HCT116 (cell line): ENCODE measurements at regions not wholly inside any gene's neighbourhood (a gene's known extent, or its start where the extent isn't known, plus 50 kb on each side); places are given as distances from the start of the nearest gene placed in this dataset.

Experiments used
- ATAC-seq: fragments of 200-7000 bp; cut with Tn5 transposase; 2 replicates; pipeline ENCODE4 v1.9.1; 2020; ENCODE audit warnings: mild to moderate bottlenecking, moderate library complexity
- BruUV-seq: library from RNA; stranded (reverse); fragments of 400-500 nt; replicated peaks from 2 replicates; lab custom pipeline; 2021; lab: Mats Ljungman, UMichigan
- CTCF ChIA-PET: fragments of 300-600 bp; sonication (Branson Sonifier 250); formaldehyde crosslinking; loops from one replicate; lab custom pipeline; 2021; ENCODE audit warnings: antibody characterized with exemption; lab: Charles Lee
- POLR2A ChIA-PET: fragments of 300-600, 350-600 bp; sonication (Branson Sonifier 250); formaldehyde crosslinking; loops from one replicate; lab custom pipeline; 2021; ENCODE audit warnings: antibody characterized with exemption; lab: Charles Lee
- RAD21 ChIA-PET, 2 experiments: fragments of 300-600 bp; sonication (Branson Sonifier 250); formaldehyde crosslinking; loops; one replicate each; lab custom pipeline; 2023; ENCODE audit warnings: low total read pairs in 2 of 2; ENCODE audit not compliant: uncharacterized antibody in 2 of 2, unreplicated experiment in 2 of 2, low non-redundant PET in 1 of 2; lab: Charles Lee
- DNase-seq: peaks from one replicate; pipeline ENCODE4 v3.0.0-alpha.2; 2010; ENCODE audit warnings: low read depth, low spot score
- H2AFZ ChIP-seq: fragments of 200-600 bp; shearing (Covaris generic), sonication (generic); 2 replicates; pipeline ENCODE4 v1.6.1; 2017; ENCODE audit warnings: low read depth, mixed run types, mixed read lengths, antibody characterized with exemption, low read length; ENCODE audit not compliant: poor library complexity, severe bottlenecking
- H3K27ac ChIP-seq: 2 replicates; pipeline ENCODE4 v1.5.1; 2012; ENCODE audit warnings: low read depth, low read length
- H3K27me3 ChIP-seq: fragments of 200-600 bp; sonication (generic); 2 replicates; pipeline ENCODE4 v1.6.1; 2016; ENCODE audit warnings: mixed run types, low read length, mixed read lengths; ENCODE audit not compliant: insufficient read depth
- H3K36me3 ChIP-seq, 2 experiments: fragments of 200-500 bp in 1 of 2; fragments of 200-600 bp in 1 of 2; sonication (Bioruptor generic) in 1 of 2; sonication (generic) in 1 of 2; 2 replicates each; pipeline versions ENCODE4 v1.5.1 to v1.6.1; 2014 to 2016; ENCODE audit warnings: low read length in 2 of 2, inconsistent platforms in 1 of 2, mixed read lengths in 1 of 2, mixed run types in 1 of 2; ENCODE audit not compliant: insufficient read depth in 2 of 2, control insufficient read depth in 1 of 2
- H3K4me1 ChIP-seq, 2 experiments: fragments of 200-600 bp in 1 of 2; sonication (generic) in 1 of 2; 2 replicates each; pipeline versions ENCODE4 v1.5.1 to v1.6.1; 2012 to 2017; ENCODE audit warnings: low read length in 2 of 2, inconsistent platforms in 1 of 2, mild to moderate bottlenecking in 1 of 2, mixed read lengths in 1 of 2, mixed run types in 1 of 2, moderate library complexity in 1 of 2; ENCODE audit not compliant: insufficient read depth in 2 of 2, control insufficient read depth in 1 of 2
- H3K4me2 ChIP-seq: fragments of 200-600 bp; sonication (generic); 2 replicates; pipeline ENCODE4 v1.6.1; 2017; ENCODE audit warnings: mixed run types, low read length, mixed read lengths
- H3K4me3 ChIP-seq, 2 experiments: fragments of 200-600 bp in 1 of 2; sonication (generic) in 1 of 2; replicated peaks in 1 of 2; 2 replicates each; pipeline ENCODE4 v1.5.1; 2011 to 2016; ENCODE audit warnings: low read length in 2 of 2, control low read depth in 1 of 2, low read depth in 1 of 2, mild to moderate bottlenecking in 1 of 2, mixed read lengths in 1 of 2, mixed run types in 1 of 2
- H3K79me2 ChIP-seq: fragments of 200-600 bp; sonication (generic); 2 replicates; pipeline ENCODE4 v1.6.1; 2017; ENCODE audit warnings: mild to moderate bottlenecking, mixed run types, low read length, moderate library complexity, mixed read lengths; ENCODE audit not compliant: insufficient read depth
- H3K9ac ChIP-seq: fragments of 200-600 bp; sonication (generic); 2 replicates; pipeline ENCODE4 v1.6.1; 2016; ENCODE audit warnings: low read length, mixed read lengths
- H3K9me2 ChIP-seq: fragments of 200-600 bp; sonication (generic), shearing (Covaris generic); 2 replicates; pipeline ENCODE4 v1.6.1; 2017; ENCODE audit warnings: mixed run types, mild to moderate bottlenecking, moderate library complexity; ENCODE audit not compliant: insufficient read depth
- H3K9me3 ChIP-seq, 2 experiments: fragments of 200-500 bp in 1 of 2; fragments of 200-600 bp in 1 of 2; sonication (Bioruptor generic) in 1 of 2; sonication (generic) in 1 of 2; 2 replicates each; pipeline ENCODE4 v1.6.1; 2014 to 2017; ENCODE audit warnings: low read length in 2 of 2, mixed read lengths in 2 of 2, inconsistent platforms in 1 of 2, low read depth in 1 of 2, mild to moderate bottlenecking in 1 of 2, mixed run types in 1 of 2, moderate library complexity in 1 of 2; ENCODE audit not compliant: control insufficient read depth in 1 of 2, insufficient read depth in 1 of 2
- H4K20me1 ChIP-seq: fragments of 200-600 bp; sonication (generic), shearing (Covaris generic); 2 replicates; pipeline ENCODE4 v1.6.1; 2017; ENCODE audit warnings: mixed run types, mild to moderate bottlenecking, moderate library complexity; ENCODE audit not compliant: insufficient read depth
- ATF3 ChIP-seq: IDR thresholded peaks from 2 replicates; pipeline ENCODE4 v1.6.1; 2012
- EGR1 ChIP-seq: IDR thresholded peaks from 2 replicates; pipeline ENCODE4 v1.6.1; 2012; ENCODE audit warnings: low read depth
- ELF1 ChIP-seq: IDR thresholded peaks from 2 replicates; pipeline ENCODE4 v1.6.1; 2012; ENCODE audit warnings: low read depth, borderline replicate concordance
- EZH2 ChIP-seq: fragments of 200-600 bp; sonication (generic); IDR thresholded peaks from 2 replicates; pipeline ENCODE4 v1.6.1; 2017; ENCODE audit warnings: antibody characterized with exemption, mixed run types
- EZH2phosphoT487 ChIP-seq: fragments of 200-600 bp; IDR thresholded peaks from 2 replicates; pipeline ENCODE4 v1.6.1; 2018; ENCODE audit warnings: antibody characterized with exemption, borderline replicate concordance
- FOSL1 ChIP-seq: IDR thresholded peaks from 2 replicates; pipeline ENCODE4 v1.6.1; 2012; ENCODE audit warnings: low read depth
- JUND ChIP-seq: IDR thresholded peaks from 2 replicates; pipeline ENCODE4 v1.6.1; 2012
- MAX ChIP-seq: IDR thresholded peaks from 2 replicates; pipeline ENCODE4 v1.6.1; 2012
- POLR2AphosphoS5 ChIP-seq: IDR thresholded peaks from 2 replicates; pipeline ENCODE4 v1.6.1; 2011; ENCODE audit warnings: mild to moderate bottlenecking, low read depth, low read length, moderate library complexity
- RAD21 ChIP-seq: IDR thresholded peaks from 2 replicates; pipeline ENCODE4 v1.6.1; 2012; ENCODE audit warnings: low read depth, mild to moderate bottlenecking
- REST ChIP-seq: IDR thresholded peaks from 2 replicates; pipeline ENCODE4 v1.6.1; 2012; ENCODE audit warnings: low read depth
- SIN3A ChIP-seq: IDR thresholded peaks from 2 replicates; pipeline ENCODE4 v1.6.1; 2012; ENCODE audit warnings: low read depth
- SP1 ChIP-seq: IDR thresholded peaks from 2 replicates; pipeline ENCODE4 v1.6.1; 2012; ENCODE audit warnings: low read depth
- SRF ChIP-seq: IDR thresholded peaks from 2 replicates; pipeline ENCODE4 v1.6.1; 2012; ENCODE audit warnings: low read depth
- TCF7L2 ChIP-seq: IDR thresholded peaks from 2 replicates; pipeline ENCODE4 v1.7.0; 2011; ENCODE audit warnings: borderline replicate concordance, inconsistent platforms; ENCODE audit not compliant: insufficient read depth, insufficient read length; ENCODE audit errors: extremely low read depth
- YY1 ChIP-seq: IDR thresholded peaks from 2 replicates; pipeline ENCODE4 v1.6.1; 2011; ENCODE audit warnings: low read length, low read depth, moderate library complexity, mild to moderate bottlenecking; ENCODE audit not compliant: insufficient replicate concordance; ENCODE audit errors: extremely low read depth
- ZBTB33 ChIP-seq: IDR thresholded peaks from 2 replicates; pipeline ENCODE4 v1.6.1; 2011; ENCODE audit warnings: mild to moderate bottlenecking, low read length, moderate library complexity; ENCODE audit not compliant: insufficient replicate concordance; ENCODE audit errors: extremely low read depth
- ZNF274 ChIP-seq: fragments of 200-500 bp; sonication (Bioruptor generic); IDR thresholded peaks from 2 replicates; pipeline ENCODE4 v1.6.1; 2014; ENCODE audit warnings: mild to moderate bottlenecking, low read depth, low read length, inconsistent platforms
- intact Hi-C: fragments of 100-400 bp; cut with micrococcal nuclease; formaldehyde crosslinking; loops from 2 replicates; pipeline ENCODE4 v1.10.0; 2022

- no peak for DNase-seq
- Histone ChIP-seq H3K9ac (no peak overlapping the region), H3K9me2 (no peaks in the 10 kb centered on the region), H3K36me3 (no peaks in the 10 kb centered on the region), H3K4me2 (no peak overlapping the region), H3K4me3 (no peak overlapping the region), H3K27me3 (no peaks in the 10 kb centered on the region; the same call in 1 of the 2 replicates), H3K79me2 (no peaks in the 10 kb centered on the region), H4K20me1 (no peaks in the 10 kb centered on the region), H3K9me3 (no peaks in the 10 kb centered on the region), H2AFZ (no peak overlapping the region), H3K4me1 (peaks cover 0 to 3% of the 10 kb centered on the region in 2 experiments; a peak in 1 of 4 replicates), H3K27ac (no peak overlapping the region)
- CTCF ChIA-PET, result no interaction called here
- BruUV-seq, result no TSS peak
- no peak for ATAC-seq
- intact Hi-C loops, result no loop called here
- TF ChIP-seq EZH2phosphoT487 (no peak), POLR2AphosphoS5 (no peak), JUND (no peak), MAX (no peak), SRF (no peak), SP1 (no peak), EGR1 (no peak), TCF7L2 (no peak), RAD21 (no peak), SIN3A (no peak), YY1 (no peak), ZBTB33 (no peak), FOSL1 (no peak), REST (no peak), ATF3 (no peak), ZNF274 (no peak), EZH2 (no peak), ELF1 (no peak)
- RAD21 ChIA-PET, result no interaction called here
- POLR2A ChIA-PET, result no interaction called here
Observed at GRCh38 chr4:75195111-75195510, 262.2 kb downstream of the PARM1 start.
